ENCODE measurements at regions not wholly inside any gene's neighbourhood (a gene's known extent, or its start where the extent isn't known, plus 50 kb on each side); places are given as distances from the start of the nearest gene placed in this dataset.
"Not testable (repeated sequence)": the region's sequence is repeated elsewhere in the genome, so short reads cannot be mapped to it uniquely, and the experiment has no call there.

DNA sequence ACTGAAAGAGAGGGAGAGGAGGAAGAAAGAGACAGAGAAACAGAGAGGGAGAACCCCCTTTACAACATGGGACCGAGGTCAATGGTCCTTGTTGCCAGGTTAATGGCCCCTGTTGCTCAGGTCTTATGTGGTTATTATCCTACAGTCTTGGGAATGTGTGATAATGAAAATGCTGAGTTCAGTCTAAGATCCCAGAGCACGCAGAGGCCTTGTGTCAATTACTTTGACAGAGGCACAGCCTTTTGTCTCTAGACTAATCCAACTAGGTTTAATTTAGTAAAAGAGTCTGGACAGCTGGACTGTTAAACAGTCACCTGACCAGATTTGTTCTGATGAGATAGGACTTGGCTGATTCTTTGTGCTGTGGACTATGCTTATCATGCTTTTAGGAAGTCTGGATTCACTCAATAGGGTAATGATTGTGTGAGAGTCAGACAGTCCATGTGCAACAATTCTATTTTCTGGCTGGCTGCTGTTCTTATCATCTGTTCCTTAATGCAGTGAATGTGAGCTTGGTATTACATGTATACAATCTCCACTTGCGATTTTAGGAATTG, 157.4 kb upstream of the MAGI2 start:
- Mint-ChIP-seq H3K4me1 (no peaks in the 10 kb centered on the region), H3K4me3 (no peak overlapping the region), H3K9me3 (ENCODE audit: low read depth) (peaks cover 1% of the 10 kb centered on the region), H3K36me3 (ENCODE audit: low read depth) (no peaks in the 10 kb centered on the region), H3K27ac (no peak overlapping the region), H3K27me3 (no peaks in the 10 kb centered on the region)
- no peak for ATAC-seq
- ChIA-PET CTCF (no interaction called here), POLR2A (no interaction called here)
- DNase-seq: no peak
- intact Hi-C loops (cut with DNase I, micrococcal nuclease): no loop called here

DNA sequence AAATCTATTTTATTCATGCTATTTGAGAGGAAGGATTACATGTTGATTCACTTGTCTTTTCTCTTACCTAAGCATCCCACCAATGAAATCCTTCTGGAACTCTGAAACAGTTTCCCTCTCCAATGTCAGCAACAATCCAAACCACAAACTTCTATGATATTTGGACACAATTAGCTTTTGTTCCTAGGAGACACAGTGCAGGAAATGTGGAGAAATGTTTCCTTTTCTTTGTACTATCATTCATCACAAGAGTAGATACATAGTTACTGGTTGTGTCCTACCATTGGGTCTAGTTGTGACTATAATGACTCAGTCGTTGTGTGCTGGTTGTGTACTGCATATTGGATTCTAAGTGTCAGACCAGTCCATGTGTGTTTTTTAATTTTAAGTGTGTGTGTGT, 156.8 kb upstream of the MAGI2 start:
- H3K27me3 Mint-ChIP-seq: no peaks in the 10 kb centered on the region
- no peaks in the 10 kb centered on the region for H3K36me3 Mint-ChIP-seq (ENCODE audit: low read depth)
- ATAC-seq (no peak), DNase-seq (no peak)
- peaks cover 2% of the 10 kb centered on the region for H3K9me3 Mint-ChIP-seq (ENCODE audit: low read depth)
- H3K27ac Mint-ChIP-seq: no peak overlapping the region
- H3K4me3 Mint-ChIP-seq: no peak overlapping the region
- H3K4me1 Mint-ChIP-seq: no peaks in the 10 kb centered on the region
- intact Hi-C loops (cut with DNase I, micrococcal nuclease): no loop called here
- ChIA-PET POLR2A (no interaction called here), CTCF (no interaction called here)

- Mint-ChIP-seq H3K4me3 (no peak overlapping the region), H3K27ac (no peak overlapping the region), H3K27me3 (no peaks in the 10 kb centered on the region), H3K36me3 (ENCODE audit: low read depth) (no peaks in the 10 kb centered on the region), H3K4me1 (no peaks in the 10 kb centered on the region), H3K9me3 (ENCODE audit: low read depth) (peaks cover 3% of the 10 kb centered on the region)
- CTCF ChIA-PET: no interaction called here
- POLR2A ChIA-PET: no interaction called here
- intact Hi-C loops (cut with DNase I, micrococcal nuclease): no loop called here
- ATAC-seq: no peak
- no peak for DNase-seq
Observed at GRCh38 chr7:79608005-79608404, 154.5 kb upstream of the MAGI2 start.

GRCh38 chr7:79604841-79605240, 151.4 kb upstream of the MAGI2 start:
- POLR2A ChIA-PET: no interaction called here
- CTCF ChIA-PET: no interaction called here
- no peak overlapping the region for H3K27ac Mint-ChIP-seq
- no peak overlapping the region for H3K4me3 Mint-ChIP-seq
- no peak for DNase-seq
- H3K4me1 Mint-ChIP-seq: no peaks in the 10 kb centered on the region
- no peak for ATAC-seq
- H3K36me3 Mint-ChIP-seq (ENCODE audit: low read depth): no peaks in the 10 kb centered on the region
- H3K27me3 Mint-ChIP-seq: no peaks in the 10 kb centered on the region
- peaks cover 2% of the 10 kb centered on the region for H3K9me3 Mint-ChIP-seq (ENCODE audit: low read depth)
- intact Hi-C loops (cut with DNase I, micrococcal nuclease): no loop called here

GRCh38 chr7:79598351-79598750, 144.9 kb upstream of the MAGI2 start:
- intact Hi-C loops (cut with DNase I, micrococcal nuclease): no loop called here
- ATAC-seq (no peak), DNase-seq (no peak)
- ChIA-PET POLR2A (no interaction called here), CTCF (interaction anchor here (0.9 kb wide), 1 partner anchor 13 kb away, joined by 3 read pairs; no protein-coding TSS in a partner anchor)
- Mint-ChIP-seq H3K4me3 (no peak overlapping the region), H3K9me3 (ENCODE audit: low read depth) (no peaks in the 10 kb centered on the region), H3K4me1 (no peaks in the 10 kb centered on the region), H3K36me3 (ENCODE audit: low read depth) (no peaks in the 10 kb centered on the region), H3K27me3 (no peaks in the 10 kb centered on the region), H3K27ac (no peak overlapping the region)

DNA sequence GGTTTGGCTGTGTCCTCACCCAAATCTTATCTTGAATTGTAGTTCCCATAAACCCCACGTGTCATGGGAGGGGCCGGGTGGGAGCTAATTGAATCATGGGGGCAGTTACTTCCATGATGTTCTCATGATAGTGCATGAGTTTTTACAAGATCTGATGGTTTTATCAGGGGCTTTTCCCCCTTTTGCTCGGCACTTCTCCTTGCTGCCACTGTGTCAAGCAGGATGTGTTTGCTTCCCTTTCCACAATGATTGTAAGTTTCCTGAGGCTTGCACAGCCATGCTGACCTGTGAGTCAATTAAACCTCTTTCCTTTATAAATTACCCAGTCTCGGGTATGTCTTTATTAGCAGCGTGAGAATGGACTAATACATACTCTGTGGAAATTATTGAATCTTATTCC, 141.2 kb upstream of the MAGI2 start:
- H3K27me3 Mint-ChIP-seq; H3K36me3 Mint-ChIP-seq (ENCODE audit: low read depth); DNase-seq; POLR2A ChIA-PET; intact Hi-C loops (cut with DNase I, micrococcal nuclease); H3K4me3 Mint-ChIP-seq; CTCF ChIA-PET; H3K4me1 Mint-ChIP-seq; ATAC-seq; H3K27ac Mint-ChIP-seq; H3K9me3 Mint-ChIP-seq (ENCODE audit: low read depth): not testable (repeated sequence)

DNA sequence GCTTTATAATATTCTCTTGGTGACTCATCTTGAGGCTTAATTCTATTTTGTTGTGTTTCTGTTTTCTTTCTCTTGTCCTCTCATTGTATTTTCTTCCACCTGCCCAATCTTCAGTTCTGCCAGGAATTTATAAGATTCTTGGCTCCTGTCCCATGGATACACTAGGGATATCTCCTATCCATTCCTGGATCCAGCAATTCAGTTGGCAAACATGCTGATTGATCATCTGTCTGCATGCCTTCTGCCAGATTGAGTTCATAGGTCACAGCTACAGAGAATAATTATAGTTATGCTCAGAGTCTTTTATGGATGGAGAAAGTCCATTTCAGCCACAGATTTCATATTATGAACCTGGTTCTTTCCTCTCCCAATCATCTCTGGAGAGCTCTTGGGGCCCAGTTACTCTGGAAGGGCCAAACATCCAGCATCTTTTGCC, 140.4 kb upstream of the MAGI2 start:
- Mint-ChIP-seq H3K36me3 (ENCODE audit: low read depth) (no peaks in the 10 kb centered on the region), H3K9me3 (ENCODE audit: low read depth) (no peaks in the 10 kb centered on the region), H3K4me3 (no peak overlapping the region), H3K27ac (no peak overlapping the region), H3K4me1 (no peaks in the 10 kb centered on the region), H3K27me3 (no peaks in the 10 kb centered on the region)
- ChIA-PET CTCF (no interaction called here), POLR2A (no interaction called here)
- ATAC-seq: no peak
- no peak for DNase-seq
- intact Hi-C loops (cut with DNase I, micrococcal nuclease): no loop called here

GRCh38 chr7:79590916-79591623, 137.6 kb upstream of the MAGI2 start:
- Mint-ChIP-seq H3K4me3 (no peak overlapping the region), H3K27ac (no peak overlapping the region), H3K9me3 (ENCODE audit: low read depth) (no peaks in the 10 kb centered on the region), H3K36me3 (ENCODE audit: low read depth) (no peaks in the 10 kb centered on the region), H3K27me3 (no peaks in the 10 kb centered on the region), H3K4me1 (no peaks in the 10 kb centered on the region)
- ATAC-seq (no peak), DNase-seq (no peak)
- POLR2A ChIA-PET: no interaction called here
- intact Hi-C loops (cut with DNase I, micrococcal nuclease): no loop called here
- CTCF ChIA-PET: no interaction called here

GRCh38 chr7:79590391-79590790, 136.9 kb upstream of the MAGI2 start:
- Mint-ChIP-seq H3K9me3 (ENCODE audit: low read depth) (no peaks in the 10 kb centered on the region), H3K27ac (no peak overlapping the region), H3K36me3 (ENCODE audit: low read depth) (no peaks in the 10 kb centered on the region), H3K4me3 (no peak overlapping the region), H3K27me3 (no peaks in the 10 kb centered on the region), H3K4me1 (no peaks in the 10 kb centered on the region)
- intact Hi-C loops (cut with DNase I, micrococcal nuclease): no loop called here
- CTCF ChIA-PET: no interaction called here
- POLR2A ChIA-PET: no interaction called here
- ATAC-seq (no peak), DNase-seq (no peak)

DNA sequence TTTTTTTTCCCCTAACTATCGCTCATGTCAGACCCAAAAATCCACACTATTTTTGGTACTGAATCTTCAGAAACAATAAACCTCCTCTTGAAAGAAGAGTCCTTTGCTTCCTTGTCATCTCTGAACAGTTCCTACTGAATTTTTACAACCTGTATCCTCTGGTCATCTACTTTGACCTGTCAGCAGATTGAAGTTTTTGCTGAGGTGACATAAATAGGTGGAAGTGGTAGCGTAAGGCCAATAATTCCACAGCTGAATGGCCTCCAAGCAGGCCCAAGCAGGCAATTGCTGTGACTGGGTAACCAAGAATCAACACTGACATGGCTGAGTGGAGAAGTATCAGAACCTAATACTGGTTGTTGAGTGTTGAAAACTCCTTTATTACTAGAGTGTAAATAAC, 117.4 kb upstream of the MAGI2 start:
- Mint-ChIP-seq H3K4me1 (no peaks in the 10 kb centered on the region), H3K9me3 (ENCODE audit: low read depth) (peaks cover 2% of the 10 kb centered on the region), H3K4me3 (no peak overlapping the region), H3K27ac (no peak overlapping the region), H3K36me3 (ENCODE audit: low read depth) (no peaks in the 10 kb centered on the region), H3K27me3 (no peaks in the 10 kb centered on the region)
- POLR2A ChIA-PET: no interaction called here
- intact Hi-C loops (cut with DNase I, micrococcal nuclease): no loop called here
- no peak for ATAC-seq
- no peak for DNase-seq
- CTCF ChIA-PET: no interaction called here

GRCh38 chr7:79563821-79564522, 110.5 kb upstream of the MAGI2 start:
- intact Hi-C loops (cut with DNase I, micrococcal nuclease): no loop called here
- Mint-ChIP-seq H3K27me3 (no peaks in the 10 kb centered on the region), H3K4me1 (no peaks in the 10 kb centered on the region), H3K36me3 (ENCODE audit: low read depth) (no peaks in the 10 kb centered on the region), H3K4me3 (no peak overlapping the region), H3K9me3 (ENCODE audit: low read depth) (peaks cover 4% of the 10 kb centered on the region), H3K27ac (no peak overlapping the region)
- no peak for ATAC-seq
- DNase-seq: no peak
- POLR2A ChIA-PET: no interaction called here
- CTCF ChIA-PET: no interaction called here

DNA sequence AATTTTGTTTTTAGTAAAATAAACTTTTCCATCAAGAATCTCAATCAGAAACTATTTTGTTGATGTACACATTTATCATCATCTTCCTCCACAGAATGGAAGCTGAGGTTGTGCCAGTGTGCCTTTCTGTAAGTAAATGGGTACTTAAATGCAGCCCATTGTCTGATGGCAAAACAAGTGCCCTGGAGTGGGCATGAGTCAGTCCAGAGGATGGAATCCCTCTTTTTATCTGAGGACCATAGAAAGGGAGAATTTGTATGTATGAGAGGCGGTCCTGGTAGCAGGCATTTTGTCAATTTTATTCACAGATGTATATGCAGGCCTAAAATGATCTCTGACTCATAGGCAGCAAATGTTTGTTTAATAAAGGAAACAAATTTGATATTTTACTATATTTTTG, 102.1 kb upstream of the MAGI2 start:
- Mint-ChIP-seq H3K27ac (no peak overlapping the region), H3K4me1 (no peaks in the 10 kb centered on the region), H3K4me3 (no peak overlapping the region), H3K9me3 (ENCODE audit: low read depth) (peaks cover 3% of the 10 kb centered on the region), H3K36me3 (ENCODE audit: low read depth) (no peaks in the 10 kb centered on the region), H3K27me3 (no peaks in the 10 kb centered on the region)
- DNase-seq (no peak), ATAC-seq (no peak)
- intact Hi-C loops (cut with DNase I, micrococcal nuclease): no loop called here
- ChIA-PET CTCF (no interaction called here), POLR2A (no interaction called here)

Measured in activated CD4-positive, alpha-beta T cell treated with anti-CD3 and anti-CD28 coated beads for 36 hours (primary cell).